NB4 (cell line): ENCODE measurements at regions not wholly inside any gene's neighbourhood (a gene's known extent, or its start where the extent isn't known, plus 50 kb on each side); places are given as distances from the start of the nearest gene placed in this dataset.

ENCODE experiments used
- MAX ChIP-seq: IDR thresholded peaks from 2 replicates; pipeline ENCODE4 v1.6.1; 2011; ENCODE audit warnings: low read depth, low read length
- MYC ChIP-seq: IDR thresholded peaks from 2 replicates; pipeline ENCODE4 v1.6.1; 2011; ENCODE audit warnings: low read depth, low read length
- POLR2A ChIP-seq: IDR thresholded peaks from 2 replicates; pipeline ENCODE4 v1.6.1; 2011; ENCODE audit warnings: mild to moderate bottlenecking; ENCODE audit not compliant: insufficient read length; ENCODE audit errors: extremely low read depth
- TF ChIP-seq, protein P1 (sequence below): IDR thresholded peaks from one replicate; pipeline ENCODE4 v1.5.1; 2012; ENCODE audit warnings: low read depth, low read length

DNA sequence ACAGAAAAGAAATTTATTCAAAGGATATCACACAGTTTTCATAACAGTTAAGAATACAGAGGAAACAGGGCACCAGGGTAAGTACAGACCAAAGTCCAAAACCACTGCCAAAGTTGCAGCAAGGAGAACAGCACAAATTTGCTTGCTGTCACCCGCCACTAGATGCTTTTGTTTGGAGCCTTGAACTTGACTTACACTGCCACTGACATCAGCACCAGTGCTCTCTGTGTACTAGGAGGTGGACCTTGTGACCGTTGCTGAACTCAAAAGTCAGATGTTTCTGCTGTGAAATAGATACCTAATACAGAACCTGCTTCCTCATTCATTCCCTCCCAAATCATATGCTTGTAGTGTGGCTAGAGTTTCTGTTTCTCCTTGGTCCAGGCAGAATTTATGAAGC, 578.3 kb upstream of the TMEFF2 start:
- TF ChIP-seq, protein P1, sequence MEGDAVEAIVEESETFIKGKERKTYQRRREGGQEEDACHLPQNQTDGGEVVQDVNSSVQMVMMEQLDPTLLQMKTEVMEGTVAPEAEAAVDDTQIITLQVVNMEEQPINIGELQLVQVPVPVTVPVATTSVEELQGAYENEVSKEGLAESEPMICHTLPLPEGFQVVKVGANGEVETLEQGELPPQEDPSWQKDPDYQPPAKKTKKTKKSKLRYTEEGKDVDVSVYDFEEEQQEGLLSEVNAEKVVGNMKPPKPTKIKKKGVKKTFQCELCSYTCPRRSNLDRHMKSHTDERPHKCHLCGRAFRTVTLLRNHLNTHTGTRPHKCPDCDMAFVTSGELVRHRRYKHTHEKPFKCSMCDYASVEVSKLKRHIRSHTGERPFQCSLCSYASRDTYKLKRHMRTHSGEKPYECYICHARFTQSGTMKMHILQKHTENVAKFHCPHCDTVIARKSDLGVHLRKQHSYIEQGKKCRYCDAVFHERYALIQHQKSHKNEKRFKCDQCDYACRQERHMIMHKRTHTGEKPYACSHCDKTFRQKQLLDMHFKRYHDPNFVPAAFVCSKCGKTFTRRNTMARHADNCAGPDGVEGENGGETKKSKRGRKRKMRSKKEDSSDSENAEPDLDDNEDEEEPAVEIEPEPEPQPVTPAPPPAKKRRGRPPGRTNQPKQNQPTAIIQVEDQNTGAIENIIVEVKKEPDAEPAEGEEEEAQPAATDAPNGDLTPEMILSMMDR: no peak
- TF ChIP-seq POLR2A (no peak), MAX (no peak), MYC (no peak)
